PC-9 (cell line): ENCODE measurements at regions not wholly inside any gene's neighbourhood (a gene's known extent, or its start where the extent isn't known, plus 50 kb on each side); places are given as distances from the start of the nearest gene placed in this dataset.
"Not testable (repeated sequence)": the region's sequence is repeated elsewhere in the genome, so short reads cannot be mapped to it uniquely, and the experiment has no call there.

Source experiments
- CTCF ChIP-seq: fragments of 200-600 bp; sonication (generic); conservative IDR thresholded peaks from 2 replicates; pipeline ENCODE4 v1.6.1; 2017; ENCODE audit warnings: mixed run types, antibody characterized with exemption, mild to moderate bottlenecking, moderate library complexity
- EZH2 ChIP-seq: fragments of 200-600 bp; sonication (generic); IDR thresholded peaks from 2 replicates; pipeline ENCODE4 v1.8.0; 2017; ENCODE audit warnings: antibody characterized with exemption, low read depth

GRCh38 chr2:110350718-110351117 lies 121.9 kb downstream of the LIMS4 start:
- not testable (repeated sequence) for TF ChIP-seq CTCF, EZH2
